ENCODE measurements at regions not wholly inside any gene's neighbourhood (a gene's known extent, or its start where the extent isn't known, plus 50 kb on each side); places are given as distances from the start of the nearest gene placed in this dataset.

DNA sequence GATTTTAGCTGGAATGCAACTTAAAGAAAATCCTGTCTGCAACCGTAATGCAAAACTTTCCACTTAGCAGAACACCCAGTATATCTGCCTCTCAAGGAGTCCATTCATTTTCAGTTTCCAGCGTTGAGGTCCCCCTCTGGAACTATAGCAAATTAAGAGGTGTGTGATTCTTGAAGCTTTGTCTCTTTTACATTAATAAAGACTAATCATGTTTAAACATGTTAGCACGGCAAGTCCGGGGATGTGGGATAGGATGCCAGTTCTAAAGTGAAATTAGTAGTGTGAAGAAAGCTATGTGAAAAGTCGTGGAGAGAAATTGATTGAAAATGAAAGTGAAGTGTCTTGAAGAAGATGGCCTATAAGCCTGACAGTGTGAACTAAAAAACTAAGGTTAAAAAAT is 429.1 kb downstream of the NR2F1-AS1 start:
- Histone ChIP-seq H3K4me3 (replicated peaks in 1 of 3; ENCODE audit: insufficient read depth in 1 of 3, low read depth in 1 of 3, low read length in 3 of 3) (no peak overlapping the region), H4K20me1 (replicated peaks; ENCODE audit: control insufficient read depth, extremely low read depth, insufficient read depth, low read length) (no peaks in the 10 kb centered on the region), H3K4me1 (ENCODE audit: control insufficient read depth, extremely low read depth, insufficient read depth, low read length) (peaks cover 17% of the 10 kb centered on the region), H3K9ac (replicated peaks; ENCODE audit: extremely low read depth, insufficient read depth, low read length) (no peak overlapping the region), H3K36me3 (ENCODE audit: control insufficient read depth in 2 of 2, extremely low read depth in 1 of 2, insufficient read depth in 2 of 2, low read length in 2 of 2) (no peaks in the 10 kb centered on the region), H2AFZ (ENCODE audit: low read depth, low read length) (peak overlapping the region; percentile 40), H3K27me3 (ENCODE audit: control insufficient read depth in 2 of 2, insufficient read depth in 2 of 2, low read length in 2 of 2) (no peaks in the 10 kb centered on the region), H3K4me2 (ENCODE audit: insufficient read depth, low read length) (peak overlapping the region; percentile 39), H3K9me3 (replicated peaks; ENCODE audit: control insufficient read depth, insufficient read depth, low read length) (no peaks in the 10 kb centered on the region), H3K27ac (ENCODE audit: insufficient read depth, low read depth, low read length) (peak overlapping the region; percentile 35), H3K79me2 (ENCODE audit: control insufficient read depth, insufficient read depth, low read length) (no peaks in the 10 kb centered on the region), H3K9me1 (replicated peaks; ENCODE audit: control insufficient read depth, extremely low read depth, insufficient read depth, low read length) (no peaks in the 10 kb centered on the region)
- ChIA-PET CTCF (interaction anchor here (1.4 to 2.6 kb wide), 6 partner anchors 10 to 207 kb away, joined by 3 to 23 read pairs (median 4); no protein-coding TSS in a partner anchor), POLR2A (no interaction called here)
- no peak for DNase-seq (ENCODE audit: low read depth, low spot score)
- TF ChIP-seq, protein P1, sequence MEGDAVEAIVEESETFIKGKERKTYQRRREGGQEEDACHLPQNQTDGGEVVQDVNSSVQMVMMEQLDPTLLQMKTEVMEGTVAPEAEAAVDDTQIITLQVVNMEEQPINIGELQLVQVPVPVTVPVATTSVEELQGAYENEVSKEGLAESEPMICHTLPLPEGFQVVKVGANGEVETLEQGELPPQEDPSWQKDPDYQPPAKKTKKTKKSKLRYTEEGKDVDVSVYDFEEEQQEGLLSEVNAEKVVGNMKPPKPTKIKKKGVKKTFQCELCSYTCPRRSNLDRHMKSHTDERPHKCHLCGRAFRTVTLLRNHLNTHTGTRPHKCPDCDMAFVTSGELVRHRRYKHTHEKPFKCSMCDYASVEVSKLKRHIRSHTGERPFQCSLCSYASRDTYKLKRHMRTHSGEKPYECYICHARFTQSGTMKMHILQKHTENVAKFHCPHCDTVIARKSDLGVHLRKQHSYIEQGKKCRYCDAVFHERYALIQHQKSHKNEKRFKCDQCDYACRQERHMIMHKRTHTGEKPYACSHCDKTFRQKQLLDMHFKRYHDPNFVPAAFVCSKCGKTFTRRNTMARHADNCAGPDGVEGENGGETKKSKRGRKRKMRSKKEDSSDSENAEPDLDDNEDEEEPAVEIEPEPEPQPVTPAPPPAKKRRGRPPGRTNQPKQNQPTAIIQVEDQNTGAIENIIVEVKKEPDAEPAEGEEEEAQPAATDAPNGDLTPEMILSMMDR (IDR thresholded peaks at IDR 0.05; ENCODE audit: extremely low read depth in 1 of 2, insufficient read depth in 1 of 2, low read depth in 1 of 2, low read length in 2 of 2), result no peak
- TF ChIP-seq, protein P2, sequence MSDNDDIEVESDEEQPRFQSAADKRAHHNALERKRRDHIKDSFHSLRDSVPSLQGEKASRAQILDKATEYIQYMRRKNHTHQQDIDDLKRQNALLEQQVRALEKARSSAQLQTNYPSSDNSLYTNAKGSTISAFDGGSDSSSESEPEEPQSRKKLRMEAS (IDR thresholded peaks at IDR 0.05; ENCODE audit: insufficient read depth, insufficient read length), result no peak
- no peak for TF ChIP-seq GATA2 (IDR thresholded peaks at IDR 0.05; ENCODE audit: insufficient read depth, insufficient read length, low read depth, low read length)
- TF ChIP-seq FOS (IDR thresholded peaks at IDR 0.05; ENCODE audit: borderline replicate concordance, insufficient read depth, low read length), result no peak
- TF ChIP-seq JUN (IDR thresholded peaks at IDR 0.05; ENCODE audit: borderline replicate concordance, insufficient read depth, insufficient read length, low read depth), result no peak
- intact Hi-C loops (cut with micrococcal nuclease) (loop anchor here (1.0 to 2.0 kb wide), 3 partner anchors 10 to 429 kb away; partner anchors contain the start of gene NR2F1-AS1), dilution Hi-C loops (cut with MboI; ENCODE audit: extremely low pct_ligation_motif_present, low sequenced_read_pairs) (no loop called here)
- no peak for FAIRE-seq
- no TSS peak for BruUV-seq (replicated peaks)

All from endothelial cell of umbilical vein (primary cell).